ENCODE measurements at regions not wholly inside any gene's neighbourhood (a gene's known extent, or its start where the extent isn't known, plus 50 kb on each side); places are given as distances from the start of the nearest gene placed in this dataset.
A peak's percentile ranks its signal among the peaks of the same experiment; 100 is the strongest.

- H3K27ac ChIP-seq, result no peak overlapping the region
- no peaks in the 10 kb centered on the region for H3K27me3 ChIP-seq
- no peaks in the 10 kb centered on the region for H3K36me3 ChIP-seq
- no peak overlapping the region for H3K4me3 ChIP-seq
- no peak for TF ChIP-seq EP300 (IDR thresholded peaks at IDR 0.05)
- no peak for TF ChIP-seq POLR2A (IDR thresholded peaks at IDR 0.05)
- no peak for ATAC-seq (ENCODE audit: low FRiP score in 2 of 2)
- H3K9me3 ChIP-seq, result no peaks in the 10 kb centered on the region
- no peak for DNase-seq
- 76 to 77% methylated on average over 5 of the region's 5 CpGs for WGBS, 2 donors
- H3K4me1 ChIP-seq, result no peaks in the 10 kb centered on the region
Measured at GRCh38 chr3:135497979-135498378, 467.5 kb upstream of the PPP2R3A start.

DNA sequence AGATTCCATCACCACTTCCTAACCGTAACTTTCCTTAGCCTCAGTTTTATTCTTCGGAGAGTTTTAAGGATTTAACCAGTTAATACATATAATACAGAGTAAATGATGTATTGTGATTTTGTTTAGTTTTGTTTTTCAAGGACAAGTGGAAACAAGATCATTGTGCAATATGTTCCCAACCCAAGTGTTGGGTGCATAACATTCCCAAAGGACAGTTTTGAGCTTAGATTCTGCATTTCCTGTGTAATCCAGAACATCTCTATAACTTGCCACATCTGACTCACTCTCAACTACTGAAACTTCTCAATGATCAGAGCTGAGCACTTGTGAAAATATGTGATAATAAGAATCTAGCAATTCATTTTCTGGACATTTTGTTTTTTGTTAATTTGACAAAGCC, 466.1 kb upstream of the PPP2R3A start:
- Histone ChIP-seq H3K27me3 (no peaks in the 10 kb centered on the region), H3K9me3 (no peaks in the 10 kb centered on the region), H3K4me1 (no peaks in the 10 kb centered on the region), H3K4me3 (no peak overlapping the region), H3K27ac (no peak overlapping the region), H3K36me3 (no peaks in the 10 kb centered on the region)
- no peak for ATAC-seq (ENCODE audit: low FRiP score in 2 of 2)
- WGBS, 2 donors, result 89 to 95% methylated on average over 2 of the region's 2 CpGs
- no peak for DNase-seq
- no peak for TF ChIP-seq POLR2A (IDR thresholded peaks at IDR 0.05)
- no peak for TF ChIP-seq EP300 (IDR thresholded peaks at IDR 0.05)
- no peak for TF ChIP-seq POLR2AphosphoS5 (IDR thresholded peaks at IDR 0.05)
- TF ChIP-seq, protein P1, sequence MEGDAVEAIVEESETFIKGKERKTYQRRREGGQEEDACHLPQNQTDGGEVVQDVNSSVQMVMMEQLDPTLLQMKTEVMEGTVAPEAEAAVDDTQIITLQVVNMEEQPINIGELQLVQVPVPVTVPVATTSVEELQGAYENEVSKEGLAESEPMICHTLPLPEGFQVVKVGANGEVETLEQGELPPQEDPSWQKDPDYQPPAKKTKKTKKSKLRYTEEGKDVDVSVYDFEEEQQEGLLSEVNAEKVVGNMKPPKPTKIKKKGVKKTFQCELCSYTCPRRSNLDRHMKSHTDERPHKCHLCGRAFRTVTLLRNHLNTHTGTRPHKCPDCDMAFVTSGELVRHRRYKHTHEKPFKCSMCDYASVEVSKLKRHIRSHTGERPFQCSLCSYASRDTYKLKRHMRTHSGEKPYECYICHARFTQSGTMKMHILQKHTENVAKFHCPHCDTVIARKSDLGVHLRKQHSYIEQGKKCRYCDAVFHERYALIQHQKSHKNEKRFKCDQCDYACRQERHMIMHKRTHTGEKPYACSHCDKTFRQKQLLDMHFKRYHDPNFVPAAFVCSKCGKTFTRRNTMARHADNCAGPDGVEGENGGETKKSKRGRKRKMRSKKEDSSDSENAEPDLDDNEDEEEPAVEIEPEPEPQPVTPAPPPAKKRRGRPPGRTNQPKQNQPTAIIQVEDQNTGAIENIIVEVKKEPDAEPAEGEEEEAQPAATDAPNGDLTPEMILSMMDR (IDR thresholded peaks at IDR 0.05), result no peak

- no peak for TF ChIP-seq POLR2AphosphoS5 (IDR thresholded peaks at IDR 0.05)
- TF ChIP-seq, protein P1 (IDR thresholded peaks at IDR 0.05), result no peak
- TF ChIP-seq EP300 (IDR thresholded peaks at IDR 0.05), result no peak
- no peak for TF ChIP-seq POLR2A (IDR thresholded peaks at IDR 0.05)
- 74 to 84% methylated on average over 3 of the region's 3 CpGs for WGBS, 2 donors
- H3K27me3 ChIP-seq, result no peaks in the 10 kb centered on the region
- no peaks in the 10 kb centered on the region for H3K9me3 ChIP-seq
- no peak for ATAC-seq (ENCODE audit: low FRiP score in 2 of 2)
- no peaks in the 10 kb centered on the region for H3K4me1 ChIP-seq
- DNase-seq, result no peak
- no peaks in the 10 kb centered on the region for H3K36me3 ChIP-seq
- H3K4me3 ChIP-seq, result no peak overlapping the region
- H3K27ac ChIP-seq, result no peak overlapping the region
Measured at GRCh38 chr3:135500034-135500433, 465.5 kb upstream of the PPP2R3A start.

- H3K36me3 ChIP-seq, result no peaks in the 10 kb centered on the region
- TF ChIP-seq, protein P1 (IDR thresholded peaks at IDR 0.05), result no peak
- TF ChIP-seq EP300 (IDR thresholded peaks at IDR 0.05) (no peak), POLR2AphosphoS5 (IDR thresholded peaks at IDR 0.05) (no peak), POLR2A (IDR thresholded peaks at IDR 0.05) (no peak)
- H3K4me1 ChIP-seq, result no peaks in the 10 kb centered on the region
- H3K4me3 ChIP-seq, result no peak overlapping the region
- no peaks in the 10 kb centered on the region for H3K27me3 ChIP-seq
- 63 to 66% methylated on average over 11 of the region's 11 CpGs for WGBS, 2 donors
- H3K9me3 ChIP-seq, result no peaks in the 10 kb centered on the region
- DNase-seq (no peak), ATAC-seq (ENCODE audit: low FRiP score in 2 of 2) (no peak)
- no peak overlapping the region for H3K27ac ChIP-seq
Measured at GRCh38 chr3:135503065-135503759, 462.3 kb upstream of the PPP2R3A start.

DNA sequence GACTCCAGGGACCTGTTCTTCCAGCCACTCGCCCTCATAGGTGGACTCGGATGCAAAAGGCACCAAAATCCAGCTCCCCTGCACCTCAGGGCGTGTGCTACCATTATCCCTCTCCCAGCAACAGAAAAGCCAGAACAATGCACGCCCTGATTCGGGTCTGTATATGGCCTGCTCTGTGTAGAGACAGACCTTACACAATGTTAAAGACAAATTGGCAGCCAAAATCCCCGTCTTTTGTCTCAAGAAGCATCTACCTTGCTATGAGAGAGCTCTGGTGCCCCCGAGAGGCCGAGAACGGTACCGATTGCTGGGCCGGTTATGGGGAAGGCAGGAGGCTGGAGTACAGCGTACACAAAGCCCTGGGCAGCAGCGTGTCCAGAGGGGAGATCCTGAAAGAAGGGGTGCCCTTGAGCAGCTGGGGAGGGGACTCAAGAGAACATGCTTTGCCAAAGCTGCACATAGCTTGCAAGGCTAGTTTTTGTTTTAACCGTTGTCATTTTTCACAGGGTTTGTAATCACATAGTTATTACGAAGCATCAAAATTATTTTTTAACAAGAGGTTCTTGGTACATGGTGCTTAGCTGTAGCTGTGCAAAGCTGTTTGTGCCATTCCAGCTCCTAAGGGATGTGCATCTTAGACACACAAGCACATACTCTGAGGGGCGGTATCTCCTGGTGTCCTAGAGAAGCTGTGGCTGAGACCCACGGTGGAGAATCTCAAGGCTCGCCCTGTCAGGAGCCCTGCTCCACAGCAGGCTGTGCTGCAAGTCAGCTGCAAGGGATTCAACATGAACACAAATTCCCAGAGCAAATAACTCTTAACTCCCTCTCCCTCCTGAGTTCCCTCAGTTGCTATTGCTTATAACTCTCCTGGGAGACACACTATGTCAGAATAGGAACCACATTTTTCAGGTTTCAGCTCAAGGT, 461.5 kb upstream of the PPP2R3A start:
- Histone ChIP-seq H3K27me3 (no peaks in the 10 kb centered on the region), H3K9me3 (no peaks in the 10 kb centered on the region), H3K36me3 (no peaks in the 10 kb centered on the region), H3K4me3 (no peak overlapping the region), H3K4me1 (no peaks in the 10 kb centered on the region), H3K27ac (no peak overlapping the region)
- peak; percentile 58 to 68 for ATAC-seq (ENCODE audit: low FRiP score in 2 of 2)
- WGBS, 2 donors, result 28 to 41% methylated on average over 10 to 18 of the region's 18 CpGs
- DNase-seq, result peak; percentile 3 to 37
- TF ChIP-seq, protein P1 (IDR thresholded peaks at IDR 0.05), result peak in 4 of 6 experiments; percentile 45 to 53 (median 46)
- no peak for TF ChIP-seq POLR2A (IDR thresholded peaks at IDR 0.05)
